Ascending aorta (tissue), 2 donors: ENCODE measurements at regions not wholly inside any gene's neighbourhood (a gene's known extent, or its start where the extent isn't known, plus 50 kb on each side); places are given as distances from the start of the nearest gene placed in this dataset.

Experiments used
- DNase-seq, 2 donors: peaks; one replicate each; pipeline ENCODE4 v3.0.0-alpha.2; 2019; ENCODE audit warnings: low spot score in 2 of 2
- H3K27ac ChIP-seq, 2 donors: fragments of 200-600 bp; sonication (generic); one replicate each; pipeline ENCODE4 v1.5.1; 2016 to 2017; ENCODE audit warnings: mild to moderate bottlenecking in 1 of 2
- H3K27me3 ChIP-seq: fragments of 200-600 bp; sonication (generic); one replicate; pipeline ENCODE4 v1.5.1; 2017
- H3K36me3 ChIP-seq, 2 donors: fragments of 200-600 bp; sonication (generic); one replicate each; pipeline ENCODE4 v1.5.1; 2016
- H3K4me1 ChIP-seq, 2 donors: fragments of 200-600 bp; sonication (generic); one replicate each; pipeline ENCODE4 v1.5.1; 2016 to 2017; ENCODE audit warnings: mild to moderate bottlenecking in 1 of 2
- H3K4me3 ChIP-seq, 2 donors: fragments of 200-600 bp; sonication (generic); one replicate each; pipeline ENCODE4 v1.5.1; 2016 to 2017; ENCODE audit warnings: mild to moderate bottlenecking in 1 of 2
- H3K9me3 ChIP-seq, 2 donors: fragments of 200-600 bp; sonication (generic); one replicate each; pipeline ENCODE4 v1.5.1; 2016
- intact Hi-C: fragments of 100-400 bp; cut with DNase I; formaldehyde crosslinking; loops from one replicate; pipeline ENCODE4 v1.15.1; 2023
- TF ChIP-seq, protein P1 (sequence below), 3 experiments: fragments of 200-600 bp in 2 of 3; fragments of 450-650 bp in 1 of 3; sonication (generic) in 2 of 3; IDR thresholded peaks; one replicate each; pipeline ENCODE4 v1.5.1; 2016 to 2019; ENCODE audit warnings: antibody characterized with exemption in 3 of 3, mild to moderate bottlenecking in 1 of 3, moderate library complexity in 1 of 3

- Histone ChIP-seq H3K4me1 (no peaks in the 10 kb centered on the region), H3K27ac (no peak overlapping the region), H3K4me3 (no peak overlapping the region), H3K27me3 (no peaks in the 10 kb centered on the region), H3K9me3 (no peaks in the 10 kb centered on the region), H3K36me3 (no peaks in the 10 kb centered on the region)
- no peak for DNase-seq
- intact Hi-C loops, result no loop called here
- TF ChIP-seq, protein P1, sequence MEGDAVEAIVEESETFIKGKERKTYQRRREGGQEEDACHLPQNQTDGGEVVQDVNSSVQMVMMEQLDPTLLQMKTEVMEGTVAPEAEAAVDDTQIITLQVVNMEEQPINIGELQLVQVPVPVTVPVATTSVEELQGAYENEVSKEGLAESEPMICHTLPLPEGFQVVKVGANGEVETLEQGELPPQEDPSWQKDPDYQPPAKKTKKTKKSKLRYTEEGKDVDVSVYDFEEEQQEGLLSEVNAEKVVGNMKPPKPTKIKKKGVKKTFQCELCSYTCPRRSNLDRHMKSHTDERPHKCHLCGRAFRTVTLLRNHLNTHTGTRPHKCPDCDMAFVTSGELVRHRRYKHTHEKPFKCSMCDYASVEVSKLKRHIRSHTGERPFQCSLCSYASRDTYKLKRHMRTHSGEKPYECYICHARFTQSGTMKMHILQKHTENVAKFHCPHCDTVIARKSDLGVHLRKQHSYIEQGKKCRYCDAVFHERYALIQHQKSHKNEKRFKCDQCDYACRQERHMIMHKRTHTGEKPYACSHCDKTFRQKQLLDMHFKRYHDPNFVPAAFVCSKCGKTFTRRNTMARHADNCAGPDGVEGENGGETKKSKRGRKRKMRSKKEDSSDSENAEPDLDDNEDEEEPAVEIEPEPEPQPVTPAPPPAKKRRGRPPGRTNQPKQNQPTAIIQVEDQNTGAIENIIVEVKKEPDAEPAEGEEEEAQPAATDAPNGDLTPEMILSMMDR (IDR thresholded peaks at IDR 0.05), result no peak
These were observed 2841.1 kb upstream of the PCDH20 start for GRCh38 chr13:64256751-64257150.

DNA sequence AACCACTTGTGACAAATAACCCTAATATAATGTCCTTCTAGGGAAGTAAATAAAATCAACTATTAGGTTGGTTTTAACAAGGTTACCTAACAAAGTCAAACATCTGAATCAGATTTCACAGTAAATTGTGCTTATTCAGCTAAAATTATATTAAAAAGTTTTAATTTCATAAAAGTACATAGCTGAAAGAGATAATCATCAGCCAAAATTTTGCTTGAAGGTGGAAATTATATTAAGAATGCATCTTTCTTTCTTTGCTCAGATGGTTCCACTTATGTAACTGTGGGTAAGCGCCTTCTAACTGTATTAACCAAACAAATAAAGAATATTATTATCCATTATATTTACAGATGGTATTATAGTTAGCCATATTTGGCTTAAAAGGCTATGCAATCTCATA is 2840.3 kb upstream of the PCDH20 start:
- Histone ChIP-seq H3K4me3 (no peak overlapping the region), H3K36me3 (no peaks in the 10 kb centered on the region), H3K4me1 (no peaks in the 10 kb centered on the region), H3K27me3 (no peaks in the 10 kb centered on the region), H3K27ac (no peak overlapping the region), H3K9me3 (no peaks in the 10 kb centered on the region)
- TF ChIP-seq, protein P1 (IDR thresholded peaks at IDR 0.05), result no peak
- intact Hi-C loops, result no loop called here
- no peak for DNase-seq

DNA sequence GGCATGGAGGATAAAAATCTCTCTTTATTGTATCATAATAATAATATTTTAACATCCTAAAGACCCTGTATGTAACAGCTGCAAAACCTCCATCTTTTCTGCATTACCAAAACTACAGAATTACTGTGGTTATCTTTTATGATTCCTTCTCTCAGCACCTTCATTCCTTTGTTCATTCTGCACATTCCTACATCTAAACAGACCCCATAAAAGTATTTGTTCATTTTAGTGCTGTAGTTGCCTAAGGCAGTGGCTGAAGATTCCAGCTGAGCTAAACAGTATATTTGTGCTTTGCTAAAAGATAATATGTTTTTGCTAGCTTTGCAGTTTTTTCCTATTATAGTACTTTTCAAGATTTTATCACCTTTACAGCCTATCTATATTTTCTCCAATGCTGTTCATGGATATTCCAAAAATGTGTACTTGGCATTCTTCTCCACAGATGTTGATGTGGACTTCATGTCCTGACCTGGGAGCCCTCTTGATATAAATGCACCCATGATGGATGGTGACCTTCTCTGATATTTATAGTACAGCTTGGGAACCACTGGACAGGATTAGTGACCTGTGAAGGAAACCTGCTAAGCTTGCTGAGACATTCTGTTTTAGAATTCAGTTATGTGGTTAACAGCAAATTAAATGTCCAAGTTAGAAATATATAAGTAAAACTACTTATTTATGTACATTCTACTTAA is 2832.9 kb upstream of the PCDH20 start:
- no peaks in the 10 kb centered on the region for H3K27me3 ChIP-seq
- H3K4me1 ChIP-seq, result no peaks in the 10 kb centered on the region
- TF ChIP-seq, protein P1 (IDR thresholded peaks at IDR 0.05), result no peak
- H3K36me3 ChIP-seq, result no peaks in the 10 kb centered on the region
- H3K9me3 ChIP-seq, result no peaks in the 10 kb centered on the region
- no peak overlapping the region for H3K27ac ChIP-seq
- intact Hi-C loops, result no loop called here
- no peak for DNase-seq
- H3K4me3 ChIP-seq, result no peak overlapping the region

GRCh38 chr13:64239372-64239771 is 2823.7 kb upstream of the PCDH20 start:
- no peaks in the 10 kb centered on the region for H3K27me3 ChIP-seq
- H3K27ac ChIP-seq, result no peak overlapping the region
- no peaks in the 10 kb centered on the region for H3K9me3 ChIP-seq
- TF ChIP-seq, protein P1 (IDR thresholded peaks at IDR 0.05), result no peak
- peaks cover 0 to 2% of the 10 kb centered on the region in 2 donors for H3K4me1 ChIP-seq
- no peaks in the 10 kb centered on the region for H3K36me3 ChIP-seq
- DNase-seq, result no peak
- H3K4me3 ChIP-seq, result no peak overlapping the region
- intact Hi-C loops, result no loop called here

- H3K27ac ChIP-seq, result no peak overlapping the region
- H3K9me3 ChIP-seq, result no peaks in the 10 kb centered on the region
- no peaks in the 10 kb centered on the region for H3K36me3 ChIP-seq
- H3K27me3 ChIP-seq, result no peaks in the 10 kb centered on the region
- no peaks in the 10 kb centered on the region for H3K4me1 ChIP-seq
- no peak for DNase-seq
- intact Hi-C loops, result no loop called here
- H3K4me3 ChIP-seq, result no peak overlapping the region
- TF ChIP-seq, protein P1 (IDR thresholded peaks at IDR 0.05), result no peak
These were observed 2818.6 kb upstream of the PCDH20 start for GRCh38 chr13:64234255-64234654.

DNA sequence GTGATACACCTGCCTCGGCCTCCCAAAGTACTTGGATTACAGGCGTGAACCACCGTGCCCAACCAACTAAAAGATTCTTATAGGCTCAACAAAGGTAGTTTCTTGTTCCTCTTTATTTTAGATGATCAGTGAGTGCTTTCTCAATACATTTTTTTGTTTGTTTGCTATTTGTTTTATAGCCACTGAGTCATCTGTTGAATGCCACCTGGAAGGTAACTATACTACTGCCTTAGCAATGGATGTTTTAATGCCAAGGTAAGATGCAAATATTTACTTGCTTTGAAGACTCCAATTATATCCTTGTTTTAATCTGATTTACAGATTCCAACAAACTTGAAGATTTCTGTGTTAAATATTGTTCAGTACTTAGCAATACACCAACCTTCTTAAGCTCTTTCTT is 2807.4 kb upstream of the PCDH20 start:
- H3K9me3 ChIP-seq, result no peaks in the 10 kb centered on the region
- H3K27me3 ChIP-seq, result no peaks in the 10 kb centered on the region
- no peaks in the 10 kb centered on the region for H3K36me3 ChIP-seq
- TF ChIP-seq, protein P1 (IDR thresholded peaks at IDR 0.05), result no peak
- intact Hi-C loops, result no loop called here
- no peak overlapping the region for H3K4me3 ChIP-seq
- no peak overlapping the region for H3K27ac ChIP-seq
- DNase-seq, result no peak
- no peaks in the 10 kb centered on the region for H3K4me1 ChIP-seq
